ENCODE measurements at regions not wholly inside any gene's neighbourhood (a gene's known extent, or its start where the extent isn't known, plus 50 kb on each side); places are given as distances from the start of the nearest gene placed in this dataset.

GRCh38 chr5:89059274-89059673 lies 176.3 kb upstream of the MEF2C start:
- no peak overlapping the region for H3K9ac ChIP-seq (ENCODE audit: low read depth, low read length)
- no peak overlapping the region for H3K27ac ChIP-seq (ENCODE audit: insufficient read depth, low read length)
- H4K20me1 ChIP-seq (ENCODE audit: insufficient read depth, low read length), result no peaks in the 10 kb centered on the region
- ChIA-PET CTCF (no interaction called here), POLR2A (ENCODE audit: unreplicated experiment) (no interaction called here)
- dilution Hi-C loops (cut with HindIII; ENCODE audit: low sequenced_read_pairs, unreplicated experiment) (no loop called here), intact Hi-C loops (cut with micrococcal nuclease) (no loop called here), in situ Hi-C loops (cut with MboI; ENCODE audit: low sequenced_read_pairs) (no loop called here)
- H4K8ac ChIP-seq (ENCODE audit: low read depth in 2 of 2, low read length in 2 of 2), result no peak overlapping the region
- H3K4me3 ChIP-seq (ENCODE audit: insufficient read depth, low read depth, low read length), result no peak overlapping the region
- H3K4ac ChIP-seq (ENCODE audit: low read depth, low read length), result no peak overlapping the region
- no peak overlapping the region for H4K91ac ChIP-seq (ENCODE audit: insufficient read depth, low read depth, low read length)
- BruUV-seq (replicated peaks), result no TSS peak
- no peaks in the 10 kb centered on the region for H3K36me3 ChIP-seq (ENCODE audit: control insufficient read depth, insufficient read depth, low read length)
- no peak for ATAC-seq (ENCODE audit: low read depth)
- no peak overlapping the region for H3K18ac ChIP-seq (ENCODE audit: low read depth, low read length)
- no peak overlapping the region for H3K14ac ChIP-seq (replicated peaks; ENCODE audit: low read depth, low read length)
- H2BK20ac ChIP-seq (ENCODE audit: low read depth, low read length), result no peak overlapping the region
- no peak overlapping the region for H3K4me2 ChIP-seq (ENCODE audit: low read depth, low read length)
- DNase-seq, result no peak
- no peaks in the 10 kb centered on the region for H3K9me1 ChIP-seq (ENCODE audit: insufficient read depth, low read length)
- no peaks in the 10 kb centered on the region for H3K79me1 ChIP-seq (ENCODE audit: low read depth in 1 of 2, low read length in 2 of 2)
- no peak overlapping the region for H2BK120ac ChIP-seq (ENCODE audit: low read depth, low read length)
- H2AK9ac ChIP-seq (replicated peaks; ENCODE audit: low read depth, low read length, poor library complexity), result no peak overlapping the region
- H3K23ac ChIP-seq (ENCODE audit: low read depth, low read length), result no peak overlapping the region
- no peaks in the 10 kb centered on the region for H3K4me1 ChIP-seq (ENCODE audit: control insufficient read depth, insufficient read depth, low read length)
- H4K5ac ChIP-seq (ENCODE audit: low read depth, low read length), result no peak overlapping the region
- H3K9me3 ChIP-seq (ENCODE audit: control insufficient read depth, insufficient read depth, low read length), result no peaks in the 10 kb centered on the region
- H3K56ac ChIP-seq (ENCODE audit: extremely low read depth, insufficient read depth, low read length), result no peak overlapping the region
- TF ChIP-seq MXI1 (IDR thresholded peaks at IDR 0.05; ENCODE audit: borderline replicate concordance, low read depth, low read length) (no peak), RFX5 (IDR thresholded peaks at IDR 0.05; ENCODE audit: low read depth, low read length) (no peak), CEBPB (IDR thresholded peaks at IDR 0.05; ENCODE audit: low read depth, low read length) (no peak), RCOR1 (IDR thresholded peaks at IDR 0.05; ENCODE audit: insufficient replicate concordance, low read length) (no peak), POLR2A (IDR thresholded peaks at IDR 0.05; ENCODE audit: low read depth, low read length) (no peak), BHLHE40 (IDR thresholded peaks at IDR 0.05; ENCODE audit: low read depth, low read length) (no peak), CTCF (conservative IDR thresholded peaks at IDR 0.05; ENCODE audit: low read depth, low read length) (no peak), RAD21 (IDR thresholded peaks at IDR 0.05; ENCODE audit: low read length) (no peak), SMC3 (IDR thresholded peaks at IDR 0.05; ENCODE audit: low read depth, low read length) (no peak), MAFK (IDR thresholded peaks at IDR 0.05; ENCODE audit: low read depth, low read length) (no peak), MAZ (IDR thresholded peaks at IDR 0.05; ENCODE audit: borderline replicate concordance, low read depth, low read length) (no peak), NFE2L2 (IDR thresholded peaks at IDR 0.05; ENCODE audit: low read depth, low read length) (no peak), CHD1 (IDR thresholded peaks at IDR 0.05; ENCODE audit: low read depth, low read length) (no peak), FOS (IDR thresholded peaks at IDR 0.05; ENCODE audit: low read depth, low read length) (no peak)
- TF ChIP-seq, protein P1, sequence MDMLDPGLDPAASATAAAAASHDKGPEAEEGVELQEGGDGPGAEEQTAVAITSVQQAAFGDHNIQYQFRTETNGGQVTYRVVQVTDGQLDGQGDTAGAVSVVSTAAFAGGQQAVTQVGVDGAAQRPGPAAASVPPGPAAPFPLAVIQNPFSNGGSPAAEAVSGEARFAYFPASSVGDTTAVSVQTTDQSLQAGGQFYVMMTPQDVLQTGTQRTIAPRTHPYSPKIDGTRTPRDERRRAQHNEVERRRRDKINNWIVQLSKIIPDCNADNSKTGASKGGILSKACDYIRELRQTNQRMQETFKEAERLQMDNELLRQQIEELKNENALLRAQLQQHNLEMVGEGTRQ (IDR thresholded peaks at IDR 0.05; ENCODE audit: low read depth, low read length), result no peak
- TF ChIP-seq, protein P2, sequence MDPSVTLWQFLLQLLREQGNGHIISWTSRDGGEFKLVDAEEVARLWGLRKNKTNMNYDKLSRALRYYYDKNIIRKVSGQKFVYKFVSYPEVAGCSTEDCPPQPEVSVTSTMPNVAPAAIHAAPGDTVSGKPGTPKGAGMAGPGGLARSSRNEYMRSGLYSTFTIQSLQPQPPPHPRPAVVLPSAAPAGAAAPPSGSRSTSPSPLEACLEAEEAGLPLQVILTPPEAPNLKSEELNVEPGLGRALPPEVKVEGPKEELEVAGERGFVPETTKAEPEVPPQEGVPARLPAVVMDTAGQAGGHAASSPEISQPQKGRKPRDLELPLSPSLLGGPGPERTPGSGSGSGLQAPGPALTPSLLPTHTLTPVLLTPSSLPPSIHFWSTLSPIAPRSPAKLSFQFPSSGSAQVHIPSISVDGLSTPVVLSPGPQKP (IDR thresholded peaks at IDR 0.05; ENCODE audit: borderline replicate concordance, low read depth, low read length), result no peak
- no peak overlapping the region for H2BK15ac ChIP-seq (ENCODE audit: low read depth, low read length)
- no peaks in the 10 kb centered on the region for H3K27me3 ChIP-seq (ENCODE audit: control insufficient read depth, insufficient read depth, low read length)
- no peak overlapping the region for H2BK5ac ChIP-seq (ENCODE audit: low read depth, low read length, poor library complexity, severe bottlenecking)
- no CpG with 5 or more reads among the region's 1 CpG for WGBS, 2 experiments (ENCODE audit: extremely low coverage in 2 of 2, insufficient read length in 1 of 2)
- no peak overlapping the region for H2AFZ ChIP-seq (replicated peaks; ENCODE audit: low read length, poor library complexity)
- no peak overlapping the region for H2AK5ac ChIP-seq (ENCODE audit: low read depth, low read length)
